Frontal cortex (tissue), 3 donors: ENCODE measurements at regions not wholly inside any gene's neighbourhood (a gene's known extent, or its start where the extent isn't known, plus 50 kb on each side); places are given as distances from the start of the nearest gene placed in this dataset.
"Not testable (repeated sequence)": the region's sequence is repeated elsewhere in the genome, so short reads cannot be mapped to it uniquely, and the experiment has no call there.

Experiments
- DNase-seq, 2 donors: peaks; one replicate each; pipeline ENCODE4 v3.0.0; 2012; ENCODE audit warnings: low spot score in 2 of 2
- FAIRE-seq: peaks from 2 replicates; lab custom pipeline; 2012; peaks lifted over from hg19 to GRCh38; lab: Jason Lieb, UNC
- donor health status: control.
- donor health status: control.
- donor health status: control.

DNA sequence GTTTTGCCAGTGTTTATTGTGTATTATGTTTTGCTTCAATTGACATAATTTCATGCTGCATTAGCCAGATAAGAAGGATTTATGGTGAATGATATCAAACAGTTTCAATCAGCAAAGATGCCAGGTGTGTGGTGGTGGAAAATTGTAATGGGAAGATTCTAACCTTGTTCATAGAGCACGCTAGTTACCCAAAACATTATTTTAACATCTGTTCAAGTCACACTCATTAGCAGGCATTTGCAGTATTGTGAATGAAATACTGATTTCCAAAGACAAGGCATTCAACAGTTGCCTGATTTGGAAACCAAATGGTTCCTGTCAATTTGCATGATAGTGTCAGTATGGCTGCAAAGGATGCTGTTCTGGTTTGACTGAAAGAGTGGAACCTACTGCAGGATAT lies 129.7 kb downstream of the EPC1 start:
- DNase-seq (no peak), FAIRE-seq (no peak)

DNA sequence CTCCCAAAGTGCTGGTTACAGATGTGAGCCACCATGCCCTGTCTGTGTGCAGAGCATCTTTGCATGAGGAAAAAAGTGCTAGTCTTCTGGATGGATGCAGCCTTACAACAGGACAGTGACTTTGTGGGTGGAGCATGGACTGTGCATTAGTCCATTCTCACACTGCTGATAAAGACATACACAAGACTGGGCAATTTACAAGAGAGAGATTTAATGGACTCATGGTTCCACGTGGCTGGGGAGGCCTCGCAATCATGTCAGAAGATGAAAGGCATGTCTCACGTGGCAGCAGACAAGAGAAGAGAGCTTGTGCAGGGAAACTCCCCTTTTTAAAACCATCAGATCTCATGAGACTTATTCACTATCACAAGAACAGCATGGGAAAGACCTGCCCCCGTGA lies 133.1 kb downstream of the EPC1 start:
- not testable (repeated sequence) for DNase-seq, FAIRE-seq

DNA sequence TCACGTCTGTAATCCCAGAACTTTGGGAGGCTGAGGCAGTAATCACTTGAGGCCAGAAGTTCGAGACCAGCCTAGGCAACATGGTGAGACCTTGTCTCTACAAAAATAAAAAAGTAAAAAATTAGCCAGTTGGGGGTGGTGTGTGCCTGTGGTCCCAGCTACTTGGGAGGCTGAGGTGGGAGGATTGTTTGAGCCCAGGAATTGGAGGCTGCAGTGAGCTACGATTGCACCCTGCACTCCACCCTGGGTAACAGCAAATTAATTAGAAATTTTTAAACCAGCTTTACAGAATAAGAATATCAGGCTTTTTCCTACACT lies 136.0 kb downstream of the EPC1 start:
- no peak for DNase-seq
- no peak for FAIRE-seq

DNA sequence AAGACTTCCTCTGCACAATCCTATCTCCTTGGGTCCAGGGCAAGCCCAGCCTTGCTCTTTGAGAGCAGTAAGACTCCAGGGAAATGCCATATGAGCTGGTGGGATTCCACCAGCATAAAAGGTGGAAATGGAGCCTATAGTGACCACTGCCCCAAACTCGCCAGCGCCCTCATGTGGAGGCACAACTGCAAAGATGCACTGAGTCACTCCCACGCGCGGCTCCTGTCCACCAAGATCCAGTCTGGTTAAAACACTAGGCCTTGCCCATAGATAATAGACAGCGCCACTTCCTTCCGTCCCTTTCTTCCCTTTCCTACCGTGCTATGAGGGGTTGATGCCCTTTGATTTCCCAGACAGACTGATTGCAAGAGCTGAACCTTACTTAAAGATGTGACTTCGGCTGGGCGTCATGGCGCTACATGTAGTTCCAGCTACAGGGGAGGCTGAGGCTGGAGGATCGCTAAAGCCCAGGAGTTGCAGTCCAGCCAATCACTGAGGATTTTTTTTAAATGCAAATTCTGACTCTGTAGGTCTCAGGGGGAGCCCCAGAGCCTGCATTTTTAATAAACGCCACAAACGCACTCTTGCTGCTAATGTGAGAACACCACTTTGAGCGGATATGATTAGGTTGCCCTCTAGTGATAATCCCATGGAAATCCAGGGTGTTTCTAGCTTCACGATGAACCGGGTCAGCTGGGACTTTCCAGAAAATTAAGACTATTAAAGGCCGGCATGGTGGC lies 136.5 kb downstream of the EPC1 start:
- FAIRE-seq, result no peak

DNA sequence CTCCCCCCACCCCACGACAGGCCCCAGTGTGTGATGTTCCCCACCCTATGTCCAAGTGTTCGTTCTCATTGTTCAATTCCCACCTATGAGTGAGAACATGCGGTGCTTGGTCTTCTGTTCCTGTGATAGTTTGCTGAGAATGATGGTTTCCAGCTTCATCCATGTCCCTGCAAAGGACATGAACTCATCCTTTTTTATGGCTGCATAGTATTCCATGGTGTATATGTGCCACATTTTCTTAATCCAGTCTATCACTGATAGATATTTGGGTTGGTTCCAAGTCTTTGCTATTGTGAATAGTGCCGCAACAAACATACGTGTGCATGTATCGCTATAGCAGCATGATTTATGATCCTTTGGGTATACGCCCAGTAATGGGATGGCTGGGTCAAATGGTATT lies 139.0 kb downstream of the EPC1 start:
- DNase-seq, FAIRE-seq: not testable (repeated sequence)

More for the DNA sequence above, 136.5 kb downstream of the EPC1 start:
- DNase-seq, result no peak

DNA sequence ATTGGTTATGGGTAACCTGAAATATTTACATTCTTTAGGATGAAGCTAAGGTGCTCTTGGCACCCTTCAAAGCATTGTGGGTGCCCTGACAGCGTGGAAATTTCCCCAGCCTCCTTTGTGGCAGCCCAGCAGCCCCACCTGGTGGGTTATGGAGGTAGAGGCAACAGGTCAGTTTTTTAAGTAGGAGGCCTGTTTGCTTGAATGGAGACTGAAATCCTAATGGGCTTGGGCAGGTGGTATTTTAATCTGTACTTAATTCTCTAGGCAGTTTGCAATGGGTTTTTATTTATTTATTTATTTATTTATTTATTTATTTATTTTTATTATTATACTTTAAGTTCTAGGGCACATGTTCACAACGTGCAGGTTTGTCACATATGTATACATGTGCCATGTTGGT lies 139.4 kb downstream of the EPC1 start:
- DNase-seq, result no peak
- no peak for FAIRE-seq

DNA sequence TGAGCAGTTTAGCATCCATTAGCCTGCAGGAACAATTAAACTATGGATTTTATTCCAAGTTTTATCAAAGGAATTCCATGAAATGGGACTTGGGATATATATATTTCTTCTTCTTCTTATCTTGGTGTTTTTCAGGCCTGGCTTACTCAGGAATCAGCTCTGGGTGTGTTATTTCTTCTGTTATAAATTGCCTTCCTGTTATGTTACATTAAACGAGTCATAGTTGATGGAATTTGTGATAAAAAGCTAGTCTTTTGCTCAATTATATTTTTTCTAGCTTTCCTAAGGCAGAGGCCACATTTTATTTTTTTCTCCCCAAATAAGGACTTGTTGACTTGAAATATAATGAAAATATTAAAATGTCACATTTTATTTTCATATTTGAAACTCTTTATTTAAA lies 141.3 kb downstream of the EPC1 start:
- DNase-seq, result no peak
- no peak for FAIRE-seq

DNA sequence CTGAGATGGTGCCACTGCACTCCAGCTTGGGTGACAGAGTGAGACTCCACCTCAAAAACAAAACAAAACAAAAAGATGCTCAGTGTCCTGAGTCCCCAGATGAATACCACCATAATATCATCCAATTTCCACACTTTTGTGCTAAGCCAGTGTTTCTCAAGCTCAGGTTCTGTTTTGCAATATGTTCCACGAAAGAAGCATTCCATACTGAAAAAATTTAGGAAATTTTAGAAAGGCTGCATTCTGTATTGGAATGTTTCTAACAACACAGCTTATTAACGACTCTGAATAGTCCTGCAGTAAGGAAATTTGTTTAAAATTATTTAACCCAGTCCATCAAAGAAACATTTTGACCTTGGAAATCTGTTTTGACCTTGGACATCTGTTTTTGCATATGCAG lies 142.4 kb downstream of the EPC1 start:
- no peak for DNase-seq
- no peak for FAIRE-seq

DNA sequence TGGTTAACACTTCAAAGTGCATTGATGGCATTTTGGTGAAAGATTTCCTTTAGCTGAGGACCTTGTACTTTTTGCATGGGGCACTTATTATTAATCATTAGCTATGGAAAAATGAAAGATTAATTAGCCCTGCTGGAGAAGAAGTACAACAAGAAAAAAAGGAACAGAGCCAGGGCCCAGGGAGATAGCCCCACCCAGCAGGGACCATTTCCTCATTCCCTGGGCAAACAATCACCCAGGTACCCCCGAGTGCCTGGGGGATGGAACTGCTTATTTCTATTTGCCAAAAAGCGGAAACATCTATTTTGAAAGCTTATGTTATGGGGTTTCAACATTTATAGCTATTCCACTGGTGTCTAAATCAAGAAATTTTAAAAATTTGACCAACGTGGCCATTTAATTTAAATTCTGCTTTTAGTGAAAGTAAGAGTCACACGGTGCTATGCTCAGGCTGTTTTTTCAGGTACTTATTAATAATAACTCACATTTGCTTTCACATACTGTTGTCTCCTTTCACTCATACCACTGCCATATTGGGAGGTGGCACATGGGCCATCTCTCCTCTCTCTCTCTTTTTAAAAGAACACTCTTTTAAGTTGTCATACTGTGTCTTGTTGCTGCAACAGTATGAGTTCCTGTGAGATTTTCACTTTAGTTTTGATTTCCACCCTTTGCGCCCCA lies 143.6 kb upstream of the KIF5B start:
- no peak for DNase-seq
- no peak for FAIRE-seq

DNA sequence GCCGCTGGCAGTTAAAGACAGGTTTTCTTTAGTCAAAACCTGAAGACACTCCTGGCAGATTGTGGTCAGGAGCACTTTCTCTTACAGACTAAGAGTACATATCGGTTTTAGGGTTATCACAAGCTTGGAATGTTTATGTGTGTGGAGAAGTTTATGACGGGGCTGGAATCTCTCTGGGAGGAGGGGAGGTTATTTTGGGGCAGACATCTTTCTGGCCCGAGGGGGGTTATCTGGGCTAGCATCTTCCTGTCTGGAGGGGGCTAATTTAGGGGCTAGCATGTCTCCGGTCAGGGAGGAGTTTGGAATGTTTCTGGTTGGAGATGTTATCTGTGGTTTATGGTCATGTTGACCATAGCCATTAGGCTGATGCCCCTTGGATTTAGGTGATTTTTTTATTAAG lies 141.2 kb upstream of the KIF5B start:
- DNase-seq (no peak), FAIRE-seq (no peak)

DNA sequence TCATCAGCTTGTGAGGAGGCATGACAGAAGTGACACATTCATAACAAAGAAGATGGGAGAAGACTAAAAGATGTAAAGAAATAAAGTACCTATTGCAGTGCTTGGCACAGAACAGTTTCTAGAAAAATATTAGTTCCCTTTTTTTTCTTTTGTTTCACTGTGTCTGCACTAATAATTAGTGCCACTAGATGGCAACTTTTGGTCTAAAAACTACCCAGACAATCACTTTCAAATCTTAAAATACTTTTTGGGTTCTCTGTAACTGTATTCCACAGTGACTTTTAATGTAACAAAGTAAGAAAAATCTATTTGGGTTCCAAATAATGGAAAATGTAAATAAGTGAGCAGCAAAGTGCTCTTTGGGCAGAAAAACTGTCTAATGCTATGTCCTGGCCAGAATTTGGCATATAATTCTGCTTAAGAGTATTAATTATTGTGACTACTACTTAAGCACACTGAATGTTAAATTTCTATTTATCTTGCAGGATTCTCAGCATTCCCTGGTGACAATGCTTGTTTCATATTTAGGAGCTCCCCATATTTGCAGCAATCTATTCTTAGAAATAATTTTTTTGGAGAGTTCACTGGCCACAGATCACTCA lies 134.8 kb upstream of the KIF5B start:
- FAIRE-seq, result peak; percentile 48
- DNase-seq, result peak; percentile 15 to 28

DNA sequence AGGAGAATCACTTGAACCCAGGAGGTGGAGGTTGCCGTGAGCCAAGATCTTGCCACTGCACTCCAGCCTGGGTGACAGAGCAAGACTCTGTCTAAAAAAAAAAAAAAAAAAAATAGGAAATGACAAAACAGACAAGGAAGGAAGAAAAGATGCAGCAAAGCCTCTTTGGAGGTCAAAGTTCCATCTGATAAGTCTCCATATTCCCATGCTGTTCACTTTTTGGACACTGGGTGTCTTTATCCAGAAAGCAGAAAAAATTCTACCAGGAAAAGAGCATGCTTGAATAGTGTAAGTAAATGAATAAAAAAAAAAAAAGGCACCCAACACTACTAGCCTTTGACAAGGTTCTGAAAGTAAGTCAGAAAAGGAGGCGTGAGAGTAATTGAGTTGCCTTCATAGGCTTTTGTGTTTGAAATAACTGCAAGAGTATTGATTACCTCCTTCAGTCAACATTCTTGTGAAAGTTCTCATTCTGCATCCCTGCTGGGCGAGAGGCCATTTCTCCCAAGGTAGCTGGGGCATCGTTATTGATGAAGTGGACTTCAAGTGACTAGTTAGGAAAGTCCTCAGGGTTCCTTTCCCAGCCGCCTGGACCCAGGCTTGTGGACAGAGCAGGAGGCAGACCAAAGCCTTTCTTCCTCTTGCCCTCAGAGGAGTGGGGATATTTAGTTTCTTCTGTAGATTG lies 133.3 kb upstream of the KIF5B start:
- FAIRE-seq, result no peak

DNA sequence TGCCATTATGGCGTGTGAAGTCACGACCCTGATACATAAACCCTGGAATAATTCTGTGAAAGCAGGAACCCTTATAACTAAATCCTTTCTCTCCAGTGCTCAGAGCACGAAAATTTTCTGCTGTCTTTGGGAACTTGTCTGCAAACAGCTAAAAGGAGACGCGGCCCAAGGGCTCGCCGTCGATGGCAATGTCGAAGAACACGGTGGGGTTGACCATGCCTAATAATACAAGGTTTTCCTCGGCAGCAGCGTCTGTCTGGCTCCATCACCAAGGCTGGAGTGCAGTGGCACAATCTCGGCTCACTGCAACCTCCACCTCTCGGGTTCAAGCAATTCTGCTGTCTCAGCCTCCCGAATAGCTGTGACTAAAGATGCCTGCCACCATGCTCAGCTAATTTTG lies 132.4 kb upstream of the KIF5B start:
- not testable (repeated sequence) for DNase-seq, FAIRE-seq

More for the DNA sequence above, 133.3 kb upstream of the KIF5B start:
- no peak for DNase-seq

DNA sequence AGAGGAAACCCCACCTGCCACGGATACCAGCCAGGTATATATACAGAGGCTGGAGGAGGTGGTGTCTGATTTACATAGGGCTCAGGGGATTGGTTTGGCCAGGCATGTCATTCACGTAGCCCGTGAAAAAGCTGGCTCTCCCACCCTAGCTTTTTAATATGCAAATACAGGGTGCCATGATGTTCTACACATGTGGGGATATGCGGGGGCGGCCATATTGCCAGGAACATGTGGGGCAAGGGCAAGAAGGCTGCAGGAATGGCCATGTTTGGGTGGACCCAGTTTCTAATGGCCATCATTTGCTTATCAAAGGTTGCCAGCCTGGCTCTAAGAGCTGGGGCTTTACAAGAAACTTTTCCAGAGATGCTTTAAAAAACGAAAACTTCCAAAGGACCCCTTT lies 131.5 kb upstream of the KIF5B start:
- no peak for FAIRE-seq
- DNase-seq, result no peak

DNA sequence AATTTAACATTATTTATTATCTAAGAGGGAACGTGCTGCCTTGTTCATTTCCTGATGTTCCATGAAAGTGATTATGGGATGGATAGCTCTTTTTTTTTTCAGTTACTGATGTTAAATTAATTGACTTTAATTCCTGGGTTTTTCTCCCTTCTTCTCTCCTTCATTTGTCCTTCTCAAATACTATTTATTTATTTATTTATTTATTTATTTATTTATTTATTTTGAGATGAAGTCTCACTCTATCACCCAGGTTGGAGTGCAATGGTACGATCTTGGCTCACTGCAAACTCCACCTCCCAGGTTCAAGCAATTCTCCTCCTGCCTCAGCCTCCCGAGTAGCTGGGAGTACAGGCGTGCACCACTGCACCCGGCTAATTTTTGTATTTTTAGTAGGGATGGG lies 127.4 kb upstream of the KIF5B start:
- not testable (repeated sequence) for FAIRE-seq

DNA sequence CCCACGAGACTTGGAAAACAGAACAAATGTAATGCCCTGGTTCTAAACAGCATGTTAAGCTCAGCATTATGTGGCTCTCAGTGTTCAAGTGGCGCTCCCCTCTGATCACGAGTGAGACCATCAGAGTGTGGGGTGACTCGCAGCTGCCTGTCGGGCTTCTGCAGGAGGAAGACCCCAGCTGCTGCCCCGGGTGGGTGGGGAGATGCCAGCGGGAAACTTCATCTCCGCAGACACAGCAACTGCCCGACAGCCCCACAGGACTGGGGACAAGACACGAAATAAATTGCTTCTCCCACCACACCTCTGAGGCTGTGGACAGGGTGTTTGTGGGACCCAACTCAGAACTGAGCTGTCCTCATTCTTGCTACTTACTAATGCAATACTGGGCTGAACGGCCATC lies 126.3 kb upstream of the KIF5B start:
- FAIRE-seq, result no peak

More for the DNA sequence above, 127.4 kb upstream of the KIF5B start:
- not testable (repeated sequence) for DNase-seq

DNA sequence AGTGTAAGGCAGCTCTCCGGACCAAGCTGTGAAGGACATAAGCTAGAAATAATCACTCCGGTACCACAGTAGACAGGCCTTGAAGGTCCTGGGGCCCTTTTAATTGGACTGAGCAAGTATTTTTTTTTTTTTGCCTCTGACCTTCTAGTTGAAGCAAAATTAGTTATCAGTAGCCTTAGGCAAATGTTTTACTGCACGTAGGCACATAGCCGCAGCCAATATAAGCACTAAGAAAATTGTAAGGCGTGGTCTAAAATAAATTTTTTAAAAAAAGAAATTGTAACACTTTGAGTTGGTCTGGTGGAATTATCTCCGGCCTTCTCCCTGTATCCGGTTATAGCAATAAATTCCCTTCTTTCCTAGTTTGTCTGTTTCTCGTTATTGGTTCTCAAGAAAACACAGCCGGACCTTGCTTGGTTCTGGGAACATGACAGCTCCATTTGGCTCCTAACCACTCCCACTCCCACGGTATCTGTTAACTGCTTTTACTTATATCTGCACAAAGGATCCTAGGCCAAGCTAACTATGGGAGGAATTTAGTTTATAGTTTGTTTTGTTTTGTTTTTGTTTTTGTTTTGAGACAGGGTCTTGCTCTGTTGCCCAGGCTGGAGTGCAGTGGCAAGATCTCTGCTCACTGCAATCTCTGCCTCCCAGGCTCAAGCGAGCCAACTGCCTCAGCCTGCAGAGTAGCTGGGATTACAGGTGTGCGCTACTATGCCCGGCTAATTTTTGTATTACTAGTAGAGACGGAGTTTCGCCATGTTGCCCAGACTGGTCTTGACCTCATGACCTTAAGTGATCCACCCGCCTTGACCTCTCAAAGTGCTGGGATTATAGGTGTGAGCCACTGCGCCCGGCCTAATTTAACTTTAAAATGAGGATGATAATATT lies 124.4 kb upstream of the KIF5B start:
- no peak for DNase-seq

More for the DNA sequence above, 126.3 kb upstream of the KIF5B start:
- no peak for DNase-seq

DNA sequence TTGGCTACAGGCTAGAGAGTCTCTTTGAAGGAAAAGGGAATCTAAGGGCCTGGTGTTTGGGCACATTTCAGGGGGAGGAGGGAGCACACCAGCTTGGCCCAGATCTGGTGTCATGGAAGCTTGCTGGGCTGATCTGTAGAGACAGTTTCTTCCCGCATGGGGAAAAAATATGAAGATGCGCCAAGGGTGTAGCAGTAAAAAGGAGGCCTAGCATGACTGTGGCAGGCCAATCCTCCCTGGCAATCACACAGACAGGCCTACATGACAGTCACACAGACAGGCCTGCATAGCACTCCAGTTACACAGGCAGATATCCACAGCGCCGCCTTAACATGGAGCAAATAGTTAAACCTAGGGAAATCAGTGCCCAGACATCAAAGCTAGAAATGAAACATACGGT lies 123.6 kb upstream of the KIF5B start:
- DNase-seq (no peak), FAIRE-seq (no peak)

More for the DNA sequence above, 124.4 kb upstream of the KIF5B start:
- no peak for FAIRE-seq

DNA sequence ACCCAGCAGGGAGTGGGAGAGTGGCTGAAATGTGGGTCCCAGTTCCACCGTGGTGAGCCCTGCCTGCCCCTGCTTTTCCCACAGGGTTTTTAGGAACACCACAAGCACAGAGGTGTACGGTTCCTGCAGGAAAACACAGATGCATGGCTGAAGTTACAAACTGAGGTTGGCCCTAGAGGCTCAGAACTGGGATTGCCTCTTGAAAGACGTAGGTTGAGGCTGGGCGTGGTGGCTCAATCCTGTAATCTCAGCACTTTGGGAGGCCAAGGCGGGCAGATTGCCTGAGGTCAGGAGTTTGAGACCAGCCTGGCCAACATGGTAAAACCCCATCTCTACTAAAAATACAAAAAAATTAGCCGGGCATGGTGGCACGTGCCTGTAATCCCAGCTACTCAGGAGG lies 121.4 kb upstream of the KIF5B start:
- DNase-seq, FAIRE-seq: not testable (repeated sequence)

DNA sequence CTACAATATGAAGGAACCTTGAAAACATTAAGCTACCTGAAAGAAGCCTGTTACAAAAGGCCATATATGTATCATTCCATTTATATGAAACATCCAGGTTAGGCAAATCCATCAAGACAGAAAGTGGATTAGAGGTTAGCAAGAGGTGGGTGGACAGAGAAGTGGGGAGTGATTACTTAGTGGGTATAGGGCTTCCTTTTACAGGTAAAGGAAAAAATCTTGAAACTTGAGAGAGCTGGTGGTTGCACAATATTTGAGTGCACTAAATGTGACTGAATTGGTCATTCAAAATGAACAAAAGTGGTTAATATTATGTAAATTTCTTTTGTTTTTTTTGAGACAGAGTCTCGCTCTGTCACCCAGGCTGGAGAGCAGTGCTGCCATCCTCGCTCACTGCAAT lies 119.4 kb upstream of the KIF5B start:
- no peak for FAIRE-seq
- no peak for DNase-seq
